Chondrocyte (in vitro differentiated cells): ENCODE measurements at regions not wholly inside any gene's neighbourhood (a gene's known extent, or its start where the extent isn't known, plus 50 kb on each side); places are given as distances from the start of the nearest gene placed in this dataset.

Experiments
- DNase-seq: peaks from one replicate; pipeline ENCODE4 v3.0.0; 2021; ENCODE audit warnings: mixed read lengths, low spot score
- H3K27ac Mint-ChIP-seq: one replicate; pipeline ENCODE4 v1.8.0; 2021; ENCODE audit warnings: mild to moderate bottlenecking, moderate library complexity, mixed read lengths; ENCODE audit not compliant: unreplicated experiment
- H3K27me3 Mint-ChIP-seq: 2 replicates; pipeline ENCODE4 v1.8.0; 2021; ENCODE audit warnings: low read depth, mixed read lengths
- H3K36me3 Mint-ChIP-seq: 2 replicates; pipeline ENCODE4 v1.8.0; 2021; ENCODE audit warnings: low read depth, mixed read lengths
- H3K4me1 Mint-ChIP-seq: 2 replicates; pipeline ENCODE4 v1.8.0; 2021; ENCODE audit warnings: low read depth, mild to moderate bottlenecking, mixed read lengths
- H3K4me3 Mint-ChIP-seq: one replicate; pipeline ENCODE4 v1.8.0; 2021; ENCODE audit warnings: mild to moderate bottlenecking, moderate library complexity, mixed read lengths; ENCODE audit not compliant: unreplicated experiment
- H3K9me3 Mint-ChIP-seq: 2 replicates; pipeline ENCODE4 v1.8.0; 2021; ENCODE audit warnings: low read depth, mixed read lengths
- CTCF ChIP-seq: fragments of 200-600 bp; sonication (generic); IDR thresholded peaks from 2 replicates; pipeline ENCODE4 v1.5.0; 2021; ENCODE audit warnings: antibody characterized with exemption, mild to moderate bottlenecking, moderate library complexity

DNA sequence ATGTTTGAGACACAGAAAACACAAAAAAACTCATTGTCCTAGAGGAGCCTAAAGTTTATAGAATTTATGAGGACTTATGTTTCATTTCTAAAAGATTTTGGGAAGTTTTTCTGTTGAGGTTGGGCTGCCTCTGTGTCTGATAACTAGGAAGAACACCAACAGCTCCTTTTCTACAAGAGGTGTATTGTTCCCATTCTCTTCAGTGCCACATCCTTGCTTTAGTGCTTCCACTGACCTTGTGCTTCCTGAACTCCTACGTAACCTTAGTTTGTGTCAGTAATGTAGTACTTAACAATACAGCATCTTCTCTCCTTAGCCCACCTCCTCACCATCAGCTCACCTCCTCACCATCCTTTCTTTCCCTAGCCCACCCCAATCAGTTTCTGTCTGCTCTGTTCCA is 117.3 kb upstream of the TNC start:
- H3K36me3 Mint-ChIP-seq = no peaks in the 10 kb centered on the region
- no peak overlapping the region for H3K4me3 Mint-ChIP-seq
- peaks cover 11% of the 10 kb centered on the region for H3K4me1 Mint-ChIP-seq
- no peak for TF ChIP-seq CTCF
- H3K27ac Mint-ChIP-seq = no peak overlapping the region
- no peaks in the 10 kb centered on the region for H3K27me3 Mint-ChIP-seq
- no peaks in the 10 kb centered on the region for H3K9me3 Mint-ChIP-seq
- DNase-seq = no peak

DNA sequence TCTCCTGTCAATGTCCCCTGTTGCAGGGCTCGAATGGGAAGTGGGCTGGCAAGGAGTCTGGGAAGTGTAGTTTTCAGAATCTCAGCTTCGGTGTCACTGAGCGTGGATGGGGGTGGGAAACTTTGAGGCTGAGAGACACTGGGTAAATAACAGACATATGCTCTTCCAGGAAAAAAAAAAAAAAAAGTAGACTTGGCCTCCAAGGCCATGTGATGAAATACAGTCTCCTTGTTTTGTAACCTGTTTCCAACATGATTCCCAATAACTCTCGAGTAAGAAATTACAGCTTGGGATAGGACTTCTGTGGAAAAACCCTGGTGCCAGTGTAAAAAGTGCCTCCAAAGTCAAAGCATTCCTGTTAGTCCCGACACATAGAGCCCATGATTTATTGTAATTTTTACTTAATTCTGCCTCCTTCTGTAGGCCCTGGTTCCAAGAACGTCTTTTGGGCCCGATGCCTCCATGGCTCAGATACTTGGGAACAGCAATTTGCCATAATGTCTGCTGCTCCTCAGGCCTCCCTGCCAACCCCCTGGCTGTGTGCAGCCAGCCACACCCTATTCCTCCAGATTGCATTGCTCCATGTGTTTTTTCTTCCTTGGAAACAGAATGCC is 119.5 kb upstream of the TNC start:
- no peak overlapping the region for H3K27ac Mint-ChIP-seq
- no peak overlapping the region for H3K4me3 Mint-ChIP-seq
- TF ChIP-seq CTCF = no peak
- no peaks in the 10 kb centered on the region for H3K27me3 Mint-ChIP-seq
- H3K4me1 Mint-ChIP-seq = peaks cover 11% of the 10 kb centered on the region
- no peak for DNase-seq
- H3K9me3 Mint-ChIP-seq = no peaks in the 10 kb centered on the region
- H3K36me3 Mint-ChIP-seq = no peaks in the 10 kb centered on the region

DNA sequence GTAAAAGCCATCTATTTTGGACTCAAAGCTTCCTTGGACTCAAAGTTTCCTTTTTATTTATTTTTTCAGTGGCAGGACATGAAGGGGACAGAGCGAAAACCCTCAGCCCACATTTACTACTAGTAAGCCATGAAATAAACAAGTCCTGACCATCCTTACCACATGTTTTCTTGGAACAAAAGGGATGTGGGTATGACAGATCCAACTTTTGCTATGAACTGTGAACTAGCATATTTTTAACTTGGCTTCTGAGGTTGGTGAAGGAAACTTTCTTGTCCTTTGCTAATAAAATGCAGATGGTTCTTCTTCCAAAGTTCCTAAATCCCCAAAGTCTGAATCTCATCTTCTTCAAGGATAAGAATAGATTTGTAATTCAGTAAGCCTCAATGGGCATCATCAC is 122.7 kb upstream of the TNC start:
- Mint-ChIP-seq H3K4me3 (no peak overlapping the region), H3K9me3 (no peaks in the 10 kb centered on the region), H3K4me1 (no peaks in the 10 kb centered on the region), H3K27ac (no peak overlapping the region), H3K27me3 (no peaks in the 10 kb centered on the region), H3K36me3 (no peaks in the 10 kb centered on the region)
- TF ChIP-seq CTCF = no peak
- DNase-seq = no peak

DNA sequence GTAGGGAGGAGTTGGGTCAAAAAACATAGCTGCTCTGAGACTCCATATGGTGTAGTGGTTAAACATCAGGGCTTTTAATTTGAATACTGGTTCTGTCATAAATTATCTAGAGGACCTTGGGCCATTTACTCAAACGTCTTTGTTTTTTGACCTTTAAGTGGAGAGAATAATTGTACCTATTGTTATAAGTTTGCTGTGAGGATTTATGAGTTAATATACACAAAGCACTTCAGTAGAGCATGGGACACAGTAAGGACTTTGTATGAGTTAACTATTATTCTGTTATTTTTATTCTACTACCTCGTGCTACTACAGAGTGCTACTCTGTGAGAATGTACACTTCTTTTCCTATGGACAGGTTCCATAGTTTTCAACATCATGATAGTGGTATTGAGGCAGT is 123.7 kb upstream of the TNC start:
- DNase-seq = no peak
- Mint-ChIP-seq H3K9me3 (no peaks in the 10 kb centered on the region), H3K36me3 (no peaks in the 10 kb centered on the region), H3K27ac (no peak overlapping the region), H3K4me3 (no peak overlapping the region), H3K4me1 (no peaks in the 10 kb centered on the region), H3K27me3 (no peaks in the 10 kb centered on the region)
- no peak for TF ChIP-seq CTCF

DNA sequence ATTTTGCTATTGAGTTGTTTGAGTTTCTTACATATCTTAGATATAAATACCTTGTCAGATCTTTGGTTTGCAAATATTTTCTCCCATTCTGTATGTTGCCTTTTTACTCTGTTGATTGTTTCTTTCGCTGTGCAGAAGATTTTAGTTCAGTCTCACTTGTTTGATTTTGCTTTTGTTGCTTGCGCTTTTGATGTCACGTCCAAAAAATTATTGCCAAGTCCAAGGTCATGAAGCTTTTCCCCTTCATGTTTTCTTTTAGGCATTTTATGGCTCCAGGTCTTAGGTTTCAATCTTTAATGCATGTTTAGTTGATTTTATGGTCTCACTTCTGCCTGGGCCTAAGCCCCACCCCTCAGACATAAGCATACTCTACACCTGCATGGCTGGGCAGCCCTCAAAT is 131.5 kb upstream of the TNC start:
- Mint-ChIP-seq H3K36me3 (no peaks in the 10 kb centered on the region), H3K9me3 (peaks cover 3% of the 10 kb centered on the region), H3K27ac (no peak overlapping the region), H3K4me1 (peaks cover 31% of the 10 kb centered on the region), H3K4me3 (no peak overlapping the region), H3K27me3 (no peaks in the 10 kb centered on the region)
- no peak for TF ChIP-seq CTCF
- DNase-seq = no peak
